Glomerular visceral epithelial cell (primary cell): ENCODE measurements at regions not wholly inside any gene's neighbourhood (a gene's known extent, or its start where the extent isn't known, plus 50 kb on each side); places are given as distances from the start of the nearest gene placed in this dataset.
"Not testable (repeated sequence)": the region's sequence is repeated elsewhere in the genome, so short reads cannot be mapped to it uniquely, and the experiment has no call there.

Experiments used
- DNase-seq: peaks from one replicate; pipeline ENCODE4 v3.0.0-alpha.2; 2016; ENCODE audit errors: extremely low spot score

DNA sequence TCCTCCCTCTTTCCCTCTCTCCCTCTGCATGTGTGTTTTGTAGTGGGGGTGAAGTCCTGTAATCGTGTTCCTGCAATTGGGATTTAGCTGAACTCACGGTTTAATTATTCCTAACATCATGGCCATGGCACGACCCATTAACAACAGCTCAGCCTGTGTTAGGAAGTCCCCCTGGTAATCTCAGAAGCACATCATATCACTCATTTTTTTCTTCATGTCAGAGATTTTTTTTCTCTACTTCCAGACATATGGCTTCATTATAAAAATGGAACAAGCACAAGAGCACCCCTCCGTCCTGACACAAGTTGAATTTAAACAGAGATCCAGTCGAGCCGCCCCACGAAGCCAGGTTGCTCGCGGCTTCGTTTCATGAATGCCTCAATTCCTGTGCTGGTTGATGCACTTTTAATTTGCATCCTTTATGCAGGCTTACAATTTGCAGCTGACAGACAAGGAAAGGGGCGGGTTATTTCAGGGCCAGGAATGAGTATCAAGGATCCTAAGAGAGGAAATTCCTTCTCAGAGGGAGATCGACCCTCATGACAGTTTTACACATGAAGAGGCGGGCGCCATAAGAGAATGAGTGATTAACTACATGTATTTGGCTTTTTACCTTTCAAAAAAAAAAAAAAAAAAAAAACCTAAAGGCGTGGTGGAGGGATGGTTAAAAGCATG, 192.9 kb downstream of the MAF start:
- no peak for DNase-seq

DNA sequence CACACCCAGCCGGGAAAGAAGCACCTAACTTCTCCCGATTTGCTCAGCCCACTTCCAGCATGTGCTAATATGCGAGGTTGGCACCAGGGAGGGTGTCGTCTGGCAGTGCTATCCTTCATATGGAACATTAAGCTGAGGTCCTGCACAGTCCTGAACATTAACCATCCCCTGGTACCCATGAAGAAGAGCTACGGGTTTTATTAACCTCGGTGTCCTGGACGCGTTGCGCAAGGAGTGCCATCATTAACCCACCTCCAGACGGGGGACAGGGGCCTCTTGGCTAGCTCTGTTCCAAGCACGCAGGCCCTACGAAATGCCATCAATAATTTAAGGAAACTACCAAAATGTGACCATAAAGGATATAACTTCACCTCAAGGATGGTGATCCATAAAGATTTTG, 193.5 kb downstream of the MAF start:
- no peak for DNase-seq

DNA sequence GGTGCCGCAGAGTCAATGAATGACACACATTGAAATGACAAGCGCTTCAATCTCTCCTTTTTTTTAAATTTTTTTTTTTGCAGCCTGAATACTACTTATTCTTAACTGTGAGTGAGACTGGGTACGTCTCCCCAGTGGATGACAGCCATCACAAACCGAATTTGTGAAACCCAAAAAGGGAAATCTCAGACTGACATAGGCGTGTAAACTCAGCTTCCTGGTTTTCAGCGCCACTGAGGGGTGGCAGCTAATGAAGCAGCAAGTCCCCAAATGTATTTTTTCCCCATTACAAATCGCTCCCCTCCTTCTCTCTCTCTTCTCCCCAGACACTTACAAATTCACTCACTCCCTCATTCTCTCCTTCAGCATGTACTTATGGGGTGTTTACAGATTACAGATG, 196.0 kb downstream of the MAF start:
- DNase-seq, result no peak

GRCh38 chr16:79403534-79403933, 197.0 kb downstream of the MAF start:
- no peak for DNase-seq

- no peak for DNase-seq
These were observed 197.6 kb downstream of the MAF start for GRCh38 chr16:79402920-79403319.

DNA sequence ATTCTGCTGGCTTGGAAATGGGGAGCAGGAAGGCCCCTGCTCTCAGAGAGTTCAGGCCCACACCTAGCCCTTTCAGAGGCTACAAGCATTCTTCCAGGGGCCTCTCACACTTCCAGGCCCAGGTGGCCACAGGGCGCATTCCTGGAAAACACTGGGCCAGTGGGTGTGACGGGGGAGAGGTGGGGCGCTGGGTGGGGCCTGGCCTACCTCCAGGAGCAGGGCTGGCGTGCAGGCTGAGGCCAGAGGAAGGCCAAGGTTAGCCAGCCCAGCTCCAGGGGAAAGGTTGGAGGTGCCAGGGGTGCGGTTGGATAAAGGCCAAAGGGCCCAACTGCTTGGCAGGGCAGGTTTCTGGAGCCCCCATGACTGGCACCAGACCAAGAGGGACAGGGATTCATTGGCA, 198.2 kb downstream of the MAF start:
- DNase-seq, result no peak

GRCh38 chr16:79401782-79402181, 198.8 kb downstream of the MAF start:
- no peak for DNase-seq

- DNase-seq, result no peak
These were observed 199.4 kb downstream of the MAF start for GRCh38 chr16:79401157-79401556.

DNA sequence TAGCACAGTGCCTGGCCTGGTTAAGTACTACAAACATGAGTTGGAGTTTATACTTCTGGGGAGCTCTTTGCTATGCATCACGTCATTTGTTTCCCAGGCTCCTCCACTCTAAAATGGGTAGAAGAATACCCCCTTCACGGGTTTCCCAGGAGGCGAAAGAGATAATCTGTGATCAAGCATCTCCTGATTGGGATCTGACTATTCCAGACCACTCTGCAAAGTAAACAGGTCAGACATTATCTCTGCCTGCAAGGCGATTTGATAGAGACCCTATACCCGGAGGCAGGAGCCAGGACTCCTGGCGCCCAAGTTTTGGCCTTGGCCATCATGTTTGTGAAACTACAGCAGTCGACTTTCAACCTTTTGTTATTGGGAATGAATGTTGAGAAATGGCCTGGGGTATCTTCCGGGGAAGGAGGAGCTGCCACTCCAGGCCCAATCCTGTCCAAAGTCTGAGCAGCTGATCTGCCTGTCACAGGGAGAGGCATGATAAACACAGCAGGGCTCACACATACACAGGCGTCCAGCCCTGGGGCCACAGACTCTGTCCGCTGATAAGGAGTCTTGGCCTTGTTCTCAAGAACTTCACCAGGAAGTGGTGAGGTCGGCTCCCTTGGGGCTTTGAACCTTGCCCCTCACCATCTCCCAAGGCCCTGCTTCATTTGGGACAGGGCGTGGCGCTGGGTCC, 199.9 kb downstream of the MAF start:
- no peak for DNase-seq

GRCh38 chr16:79395591-79395990, 204.9 kb downstream of the MAF start:
- no peak for DNase-seq

- no peak for DNase-seq
These were observed 206.3 kb downstream of the MAF start for GRCh38 chr16:79394206-79394605.

GRCh38 chr16:79393564-79393963, 207.0 kb downstream of the MAF start:
- no peak for DNase-seq

DNA sequence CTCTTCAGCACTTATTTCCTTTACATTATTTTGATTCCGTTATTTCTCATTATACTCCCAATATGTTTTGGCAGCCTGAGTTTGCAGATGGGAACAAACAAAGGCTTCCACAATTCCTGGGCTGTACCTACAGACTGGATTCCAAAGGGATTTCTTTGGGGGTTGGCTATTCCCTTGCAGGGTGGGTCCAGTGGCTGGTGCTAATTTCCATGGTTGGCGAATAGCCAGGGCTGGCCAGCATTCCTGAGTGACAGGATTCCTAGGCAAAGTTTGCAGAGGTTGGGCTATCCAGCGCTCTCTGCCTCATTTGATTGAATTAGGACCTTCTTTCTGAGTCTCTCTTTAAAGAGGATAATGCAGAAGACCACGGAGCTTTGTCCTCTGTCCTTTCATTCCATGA, 207.4 kb downstream of the MAF start:
- DNase-seq, result no peak

- DNase-seq, result no peak
These were observed 208.5 kb downstream of the MAF start for GRCh38 chr16:79392081-79392480.

DNA sequence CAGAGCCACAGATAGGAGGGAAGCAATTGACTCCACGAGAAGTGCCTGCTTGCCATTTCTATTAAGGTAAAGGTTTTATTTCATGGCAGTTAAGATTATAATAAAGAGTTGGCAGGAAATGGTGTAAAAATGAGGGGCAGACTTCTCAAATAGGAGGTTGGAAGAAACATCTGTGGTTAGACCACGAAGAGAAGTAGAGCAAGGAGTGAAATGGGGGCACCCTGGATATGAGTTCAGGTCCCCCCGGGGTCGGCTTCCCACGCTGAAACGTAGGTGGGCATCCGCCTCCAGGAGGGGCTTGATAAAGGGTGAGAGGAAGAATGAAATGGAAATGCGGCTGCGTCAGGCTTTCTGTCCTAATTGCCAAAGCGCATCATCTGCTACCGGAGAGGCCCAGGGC, 209.1 kb downstream of the MAF start:
- no peak for DNase-seq

GRCh38 chr16:79390481-79391051, 210.0 kb downstream of the MAF start:
- DNase-seq, result no peak

DNA sequence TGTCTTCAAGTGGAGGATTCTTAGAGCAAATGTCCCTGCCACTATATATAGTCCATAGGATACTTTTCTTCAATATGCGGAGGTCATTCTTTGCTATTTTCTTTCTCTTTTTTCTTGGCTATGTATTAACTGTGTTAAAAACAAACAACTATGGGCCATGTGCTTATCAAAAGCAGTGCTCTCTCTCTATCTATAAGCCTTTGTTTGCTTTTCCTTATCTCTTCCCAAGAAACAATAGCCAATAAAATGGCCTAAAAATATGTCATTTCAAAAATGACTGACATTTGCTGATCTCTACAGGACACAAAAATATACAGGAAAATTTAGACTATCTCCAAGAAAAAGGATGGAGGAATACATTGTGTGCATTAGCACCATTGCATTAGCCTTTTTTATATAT, 212.1 kb downstream of the MAF start:
- DNase-seq, result no peak

DNA sequence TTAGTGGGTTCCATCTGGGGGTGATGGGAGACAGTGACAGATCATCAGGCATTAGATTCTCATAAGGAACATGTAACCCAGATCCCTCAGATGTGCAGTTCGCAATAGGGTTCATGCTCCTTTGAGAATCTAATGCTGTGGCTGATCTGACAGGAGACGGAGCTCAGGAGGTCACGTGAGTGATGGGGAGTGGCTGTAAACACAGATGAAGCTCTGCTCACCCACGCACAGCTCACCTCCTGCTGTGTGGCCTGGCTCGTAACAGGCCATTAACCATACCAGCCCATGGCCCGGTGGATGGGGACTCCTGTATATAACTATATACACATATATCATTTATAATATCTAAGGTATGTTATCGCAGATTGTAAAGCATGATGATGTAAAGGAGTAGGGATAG, 214.2 kb downstream of the MAF start:
- no peak for DNase-seq

DNA sequence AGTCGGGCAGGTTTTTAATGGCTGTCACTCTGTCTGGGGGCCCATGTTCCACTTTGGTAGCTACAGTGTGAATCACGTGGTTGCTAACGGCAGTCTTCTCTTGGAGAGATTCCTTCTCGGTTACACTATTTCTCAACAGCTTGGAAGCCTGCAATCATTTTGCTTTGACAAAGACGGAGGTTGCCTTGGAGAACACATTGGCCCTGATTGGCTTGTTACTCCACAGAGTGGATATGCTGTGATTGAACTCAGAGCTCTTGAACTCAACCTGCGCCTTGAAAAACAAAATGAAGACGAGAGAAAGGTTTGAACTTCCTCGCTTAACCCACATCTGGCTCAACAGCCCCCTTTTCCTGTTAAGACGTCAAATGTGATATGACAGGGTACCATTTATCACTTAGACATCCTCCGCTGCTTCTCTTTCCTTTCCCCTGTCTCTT, 218.9 kb downstream of the MAF start:
- no peak for DNase-seq

DNA sequence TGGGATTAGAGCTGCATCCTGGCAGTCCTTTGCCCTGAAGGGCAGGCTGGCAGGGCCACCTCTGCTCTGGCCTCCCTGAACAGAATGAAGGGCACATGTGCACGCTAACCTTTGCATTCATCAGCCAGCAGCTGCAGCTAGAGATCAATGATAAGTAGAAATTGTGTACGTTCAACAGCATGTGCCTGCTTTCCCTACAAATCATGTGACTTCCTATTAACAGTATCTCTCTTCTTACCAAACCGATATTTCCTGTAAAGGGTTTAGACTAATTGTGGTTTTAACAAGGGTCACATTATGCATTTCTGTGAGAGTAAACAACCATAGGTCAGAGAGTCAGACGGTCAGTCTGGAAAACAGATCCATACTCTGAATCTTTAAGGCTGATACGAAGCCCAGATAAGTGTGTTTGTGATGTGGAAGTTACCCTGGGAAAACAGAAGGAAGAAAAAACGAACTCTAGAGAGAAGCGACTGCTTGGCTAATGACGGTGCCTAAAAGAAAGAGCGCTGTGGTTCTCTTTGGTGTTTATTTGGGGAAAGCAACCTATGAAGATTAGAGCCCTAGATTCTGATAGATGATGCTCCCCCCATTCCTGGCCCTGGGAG, 219.4 kb downstream of the MAF start:
- DNase-seq, result no peak

GRCh38 chr16:79379095-79379494, 221.4 kb downstream of the MAF start:
- no peak for DNase-seq

DNA sequence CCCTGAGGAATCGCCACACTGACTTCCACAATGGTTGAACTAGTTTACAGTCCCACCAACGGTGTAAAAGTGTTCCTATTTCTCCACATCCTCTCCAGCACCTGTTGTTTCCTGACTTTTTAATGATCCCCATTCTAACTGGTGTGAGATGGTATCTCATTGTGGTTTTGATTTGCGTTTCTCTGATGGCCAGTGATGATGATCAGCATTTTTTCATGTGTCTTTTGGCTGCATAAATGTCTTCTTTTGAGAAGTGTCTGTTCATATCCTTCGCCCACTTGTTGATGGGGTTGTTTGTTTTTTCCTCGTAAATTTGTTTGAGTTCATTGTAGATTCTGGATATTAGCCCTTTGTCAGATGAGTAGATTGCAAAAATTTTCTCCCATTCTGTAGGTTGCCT, 223.5 kb downstream of the MAF start:
- DNase-seq, result not testable (repeated sequence)

DNA sequence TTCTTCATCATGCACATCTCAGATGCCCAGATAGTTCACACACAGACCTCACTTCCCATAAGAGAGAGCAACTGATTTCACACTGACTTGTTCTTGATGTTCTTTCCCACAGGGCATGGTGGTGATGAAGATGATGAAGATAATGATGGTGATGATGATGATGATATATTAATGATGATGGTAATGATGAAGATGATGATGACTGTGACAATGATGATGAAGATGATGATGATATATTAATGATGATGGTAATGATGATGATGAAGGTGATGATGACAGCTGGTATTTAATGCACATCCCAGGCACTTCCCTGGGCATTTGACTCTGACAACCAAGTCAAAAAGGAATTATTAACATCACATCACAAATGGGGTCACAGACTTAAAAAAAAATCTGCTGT, 225.2 kb downstream of the MAF start:
- no peak for DNase-seq
